ENCODE measurements at regions not wholly inside any gene's neighbourhood (a gene's known extent, or its start where the extent isn't known, plus 50 kb on each side); places are given as distances from the start of the nearest gene placed in this dataset.

DNA sequence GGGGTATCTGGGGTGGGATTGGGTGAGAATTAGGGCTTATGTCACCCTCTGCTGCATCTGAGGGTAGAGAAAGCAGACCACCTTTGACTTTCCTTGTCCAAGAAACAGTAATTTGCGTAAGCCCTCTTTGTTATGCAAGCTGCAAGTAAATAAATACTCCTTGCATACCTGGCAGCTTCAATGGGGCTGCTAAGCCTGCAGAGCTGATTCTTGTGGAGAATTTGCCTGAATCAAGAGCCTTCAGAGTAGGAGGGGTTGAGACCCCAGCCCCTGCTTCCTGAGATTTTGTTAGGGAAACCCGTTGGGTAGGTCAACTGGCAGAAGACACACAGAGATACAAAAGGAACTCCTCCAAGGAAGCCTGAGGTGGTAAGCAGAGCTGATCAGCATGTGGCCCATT, 515.1 kb downstream of the DMAC1 start:
- CTCF ChIA-PET = no interaction called here
- DNase-seq (ENCODE audit: low read depth, low spot score) = no peak
- H3K4me3 ChIP-seq (ENCODE audit: low read depth, low read length) = no peak overlapping the region
- TF ChIP-seq, protein P1, sequence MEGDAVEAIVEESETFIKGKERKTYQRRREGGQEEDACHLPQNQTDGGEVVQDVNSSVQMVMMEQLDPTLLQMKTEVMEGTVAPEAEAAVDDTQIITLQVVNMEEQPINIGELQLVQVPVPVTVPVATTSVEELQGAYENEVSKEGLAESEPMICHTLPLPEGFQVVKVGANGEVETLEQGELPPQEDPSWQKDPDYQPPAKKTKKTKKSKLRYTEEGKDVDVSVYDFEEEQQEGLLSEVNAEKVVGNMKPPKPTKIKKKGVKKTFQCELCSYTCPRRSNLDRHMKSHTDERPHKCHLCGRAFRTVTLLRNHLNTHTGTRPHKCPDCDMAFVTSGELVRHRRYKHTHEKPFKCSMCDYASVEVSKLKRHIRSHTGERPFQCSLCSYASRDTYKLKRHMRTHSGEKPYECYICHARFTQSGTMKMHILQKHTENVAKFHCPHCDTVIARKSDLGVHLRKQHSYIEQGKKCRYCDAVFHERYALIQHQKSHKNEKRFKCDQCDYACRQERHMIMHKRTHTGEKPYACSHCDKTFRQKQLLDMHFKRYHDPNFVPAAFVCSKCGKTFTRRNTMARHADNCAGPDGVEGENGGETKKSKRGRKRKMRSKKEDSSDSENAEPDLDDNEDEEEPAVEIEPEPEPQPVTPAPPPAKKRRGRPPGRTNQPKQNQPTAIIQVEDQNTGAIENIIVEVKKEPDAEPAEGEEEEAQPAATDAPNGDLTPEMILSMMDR (IDR thresholded peaks at IDR 0.05; ENCODE audit: insufficient read depth, low read length, missing control alignments) = no peak
- POLR2A ChIA-PET = no interaction called here

DNA sequence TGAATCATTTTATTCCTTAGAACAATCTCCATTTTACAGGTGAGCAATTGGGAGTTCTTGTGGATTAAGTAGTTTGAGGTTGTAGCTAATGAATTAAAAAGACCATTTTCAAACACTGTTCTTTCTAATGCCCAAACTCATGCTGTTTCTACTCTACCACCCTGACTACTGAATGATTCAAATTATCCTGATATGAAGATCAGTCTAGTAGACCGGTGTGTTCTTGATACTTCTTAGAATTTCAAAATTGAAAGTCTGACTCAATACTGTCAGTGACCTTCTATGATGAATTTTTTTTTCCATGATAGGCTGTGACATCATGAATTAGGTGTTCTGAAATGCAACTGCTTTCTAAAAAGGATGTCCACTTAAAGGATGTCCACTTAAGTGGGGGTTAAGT, 515.5 kb downstream of the DMAC1 start:
- TF ChIP-seq, protein P1 (IDR thresholded peaks at IDR 0.05; ENCODE audit: insufficient read depth, low read length, missing control alignments) = no peak
- ChIA-PET CTCF (no interaction called here), POLR2A (no interaction called here)
- no peak for DNase-seq (ENCODE audit: low read depth, low spot score)
- H3K4me3 ChIP-seq (ENCODE audit: low read depth, low read length) = no peak overlapping the region

DNA sequence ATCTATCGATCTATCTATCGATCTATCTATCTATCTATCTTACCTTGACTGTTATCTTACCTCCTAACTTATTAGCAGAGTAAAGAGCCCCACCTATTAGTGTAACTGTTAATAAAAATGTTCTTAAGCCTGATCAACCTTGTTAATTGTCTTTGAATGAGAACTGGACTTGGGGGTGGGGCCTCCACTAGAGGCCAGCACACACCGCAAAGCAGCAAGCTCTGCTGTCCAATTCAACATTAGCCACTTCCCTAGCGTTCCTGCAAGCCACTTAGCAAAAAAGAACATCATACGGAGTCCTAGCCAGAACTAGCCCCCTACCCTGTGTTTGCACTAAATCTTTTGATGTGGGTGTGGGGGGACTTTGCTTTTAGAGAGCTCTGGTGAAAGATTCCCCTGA, 515.8 kb downstream of the KDM4C start:
- H3K4me3 ChIP-seq (ENCODE audit: low read depth, low read length) = no peak overlapping the region
- ChIA-PET CTCF (interaction anchor here (1.3 kb wide), 1 partner anchor 221 kb away, joined by 3 read pairs; no protein-coding TSS in a partner anchor), POLR2A (no interaction called here)
- DNase-seq (ENCODE audit: low read depth, low spot score) = no peak
- TF ChIP-seq, protein P1 (IDR thresholded peaks at IDR 0.05; ENCODE audit: insufficient read depth, low read length, missing control alignments) = no peak

DNA sequence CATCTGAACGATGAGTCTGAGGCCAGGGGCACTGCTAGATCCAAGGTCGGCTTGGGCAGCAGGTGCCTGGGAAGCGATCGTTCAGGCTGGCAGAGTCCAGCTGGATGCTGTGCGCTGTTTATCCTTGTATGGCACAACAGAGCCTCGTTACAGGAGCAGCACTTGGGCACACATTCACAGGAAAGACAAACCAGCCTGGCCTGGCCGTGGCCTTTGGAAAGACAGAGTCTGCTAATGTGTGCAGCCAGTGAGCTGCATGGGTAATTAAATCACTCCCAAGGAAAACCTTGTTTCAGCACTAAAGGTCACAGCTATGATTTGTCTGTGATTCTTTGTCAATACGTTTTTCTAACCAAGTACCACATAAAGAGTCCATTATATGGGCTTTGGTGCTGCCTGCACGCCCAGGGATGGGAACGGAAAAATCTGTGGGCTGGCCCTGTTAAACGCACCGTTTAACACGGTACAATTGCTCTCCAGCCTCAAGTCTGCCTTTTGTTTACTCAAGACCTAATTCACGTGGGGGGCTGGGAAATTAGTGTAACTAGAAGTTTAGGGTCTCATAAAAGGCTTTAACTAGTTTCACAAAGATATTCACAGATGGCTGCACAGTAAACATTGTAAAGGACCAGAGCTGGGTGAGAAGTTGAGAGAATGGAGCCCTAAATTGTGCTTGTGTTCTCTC, 509.3 kb downstream of the KDM4C start:
- DNase-seq (ENCODE audit: low read depth, low spot score) = no peak
- TF ChIP-seq, protein P1 (IDR thresholded peaks at IDR 0.05; ENCODE audit: insufficient read depth, low read length, missing control alignments) = no peak
- H3K4me3 ChIP-seq (ENCODE audit: low read depth, low read length) = no peak overlapping the region
- CTCF ChIA-PET = no interaction called here
- POLR2A ChIA-PET = no interaction called here

DNA sequence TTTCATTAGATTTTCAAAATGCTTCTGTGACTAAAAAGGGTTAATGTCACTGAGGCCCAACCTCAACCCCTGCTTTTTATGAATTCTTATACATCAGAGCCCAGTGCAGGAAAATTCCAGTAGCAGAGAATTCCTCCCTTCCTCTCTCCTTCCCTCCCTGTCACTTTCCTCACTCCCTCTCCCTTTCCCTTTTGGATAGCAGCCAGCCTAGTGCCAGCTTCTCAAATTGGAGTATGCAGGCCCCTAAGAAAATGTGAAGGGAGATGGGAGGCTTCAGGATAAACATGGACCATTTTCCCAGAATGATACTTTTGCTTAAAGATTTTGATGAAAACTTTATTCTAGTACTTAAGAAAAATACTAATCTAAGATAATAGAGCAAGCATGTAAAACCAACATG, 507.4 kb downstream of the KDM4C start:
- no peak for DNase-seq (ENCODE audit: low read depth, low spot score)
- ChIA-PET CTCF (no interaction called here), POLR2A (no interaction called here)
- TF ChIP-seq, protein P1 (IDR thresholded peaks at IDR 0.05; ENCODE audit: insufficient read depth, low read length, missing control alignments) = no peak
- no peak overlapping the region for H3K4me3 ChIP-seq (ENCODE audit: low read depth, low read length)

DNA sequence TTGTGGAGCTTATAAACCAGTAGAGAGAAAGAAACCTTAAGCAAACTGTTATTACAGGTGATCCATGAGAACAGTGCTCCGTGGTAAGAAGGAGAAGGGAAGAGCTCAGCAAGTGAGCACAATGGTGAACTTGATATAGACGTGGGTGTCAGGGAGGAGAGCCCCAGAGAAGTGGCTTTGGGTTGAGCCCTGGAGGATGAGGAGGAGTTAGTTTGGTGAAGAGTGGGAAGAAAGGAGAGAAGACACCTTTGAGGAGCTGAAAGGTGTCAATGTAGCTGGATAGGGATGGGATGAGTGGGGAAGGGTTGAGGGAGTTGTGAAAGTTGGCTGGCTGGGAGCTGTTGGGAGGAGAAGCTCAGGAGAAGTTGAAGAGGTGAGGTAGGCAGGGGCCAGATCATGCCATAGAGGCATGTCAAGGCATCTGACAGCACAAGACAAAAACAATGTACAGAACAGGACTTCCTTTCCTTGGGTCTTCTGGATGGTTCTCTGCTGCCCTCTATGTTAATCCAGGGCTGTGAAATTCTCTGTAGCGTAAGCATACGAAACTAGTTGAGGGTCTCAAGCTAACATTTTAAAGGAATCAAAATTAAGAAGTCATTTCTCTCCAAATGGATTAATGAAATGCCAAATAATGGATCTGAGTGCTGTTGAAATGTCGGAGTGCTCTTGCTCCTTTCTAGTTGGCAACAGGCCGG, 501.9 kb downstream of the KDM4C start:
- TF ChIP-seq, protein P1 (IDR thresholded peaks at IDR 0.05; ENCODE audit: insufficient read depth, low read length, missing control alignments) = no peak
- ChIA-PET CTCF (interaction anchor here (1.5 kb wide), 1 partner anchor 350 kb away, joined by 4 read pairs; no protein-coding TSS in a partner anchor), POLR2A (no interaction called here)
- no peak overlapping the region for H3K4me3 ChIP-seq (ENCODE audit: low read depth, low read length)
- no peak for DNase-seq (ENCODE audit: low read depth, low spot score)
